WTC11 (cell line): ENCODE measurements at regions not wholly inside any gene's neighbourhood (a gene's known extent, or its start where the extent isn't known, plus 50 kb on each side); places are given as distances from the start of the nearest gene placed in this dataset.
"Not testable (repeated sequence)": the region's sequence is repeated elsewhere in the genome, so short reads cannot be mapped to it uniquely, and the experiment has no call there.

Source experiments
- CREB1 ChIP-seq: sonication (generic); formaldehyde crosslinking; IDR thresholded peaks from 2 replicates; pipeline ENCODE4 v1.8.0; 2023; ENCODE audit warnings: mild to moderate bottlenecking, missing genetic modification reagents
- ESRRA ChIP-seq: sonication (generic); formaldehyde crosslinking; IDR thresholded peaks from 2 replicates; pipeline ENCODE4 v1.8.1; 2022; ENCODE audit warnings: mild to moderate bottlenecking, missing genetic modification reagents, borderline replicate concordance
- JAZF1 ChIP-seq: fragments of 250-450 bp; sonication (Bioruptor Pico); IDR thresholded peaks from 2 replicates; pipeline ENCODE4 v1.9.0; 2021; ENCODE audit warnings: moderate library complexity, mild to moderate bottlenecking, inconsistent platforms
- NFYB ChIP-seq: sonication (generic); formaldehyde crosslinking; conservative IDR thresholded peaks from 2 replicates; pipeline ENCODE4 v1.8.0; 2022; ENCODE audit warnings: low read depth, missing genetic modification reagents
- TCF7 ChIP-seq: sonication (generic); formaldehyde crosslinking; IDR thresholded peaks from 2 replicates; pipeline ENCODE4 v1.8.0; 2022; ENCODE audit warnings: mild to moderate bottlenecking, low read depth, missing genetic modification reagents, moderate library complexity
- ZNF317 ChIP-seq: sonication (generic); formaldehyde crosslinking; IDR thresholded peaks from 2 replicates; pipeline ENCODE4 v1.8.1; 2023; ENCODE audit warnings: low read depth, mild to moderate bottlenecking, moderate library complexity, missing genetic modification reagents, borderline replicate concordance
- TF ChIP-seq, protein P1 (sequence below): sonication (generic); formaldehyde crosslinking; IDR thresholded peaks from 2 replicates; pipeline ENCODE4 v1.8.0; 2022; ENCODE audit warnings: mild to moderate bottlenecking, missing genetic modification reagents
- TF ChIP-seq, protein P2 (sequence below): fragments of 250-450 bp; sonication (Bioruptor Pico); IDR thresholded peaks from 2 replicates; pipeline ENCODE4 v2.1.2; 2022; ENCODE audit warnings: mild to moderate bottlenecking, moderate library complexity
- TF ChIP-seq, protein P3 (sequence below): fragments of 250-450 bp; sonication (Bioruptor Pico); conservative IDR thresholded peaks from 2 replicates; pipeline ENCODE4 v1.9.0; 2021; ENCODE audit warnings: mild to moderate bottlenecking
- TF ChIP-seq, protein P4 (sequence below): fragments of 200-600 bp; IDR thresholded peaks from 2 replicates; pipeline ENCODE4 v1.8.0; 2022; ENCODE audit warnings: antibody characterized with exemption
- TF ChIP-seq, protein P5 (sequence below): sonication (generic); formaldehyde crosslinking; IDR thresholded peaks from 2 replicates; pipeline ENCODE4 v1.8.1; 2023; ENCODE audit warnings: mild to moderate bottlenecking, missing genetic modification reagents, borderline replicate concordance
- TF ChIP-seq, protein P6 (sequence below): sonication (generic); formaldehyde crosslinking; conservative IDR thresholded peaks from 2 replicates; pipeline ENCODE4 v1.8.1; 2022; ENCODE audit warnings: mild to moderate bottlenecking, missing genetic modification reagents
- TF ChIP-seq, protein P7 (sequence below): sonication (generic); formaldehyde crosslinking; IDR thresholded peaks from 2 replicates; pipeline ENCODE4 v1.8.0; 2022; ENCODE audit warnings: mild to moderate bottlenecking, missing genetic modification reagents

DNA sequence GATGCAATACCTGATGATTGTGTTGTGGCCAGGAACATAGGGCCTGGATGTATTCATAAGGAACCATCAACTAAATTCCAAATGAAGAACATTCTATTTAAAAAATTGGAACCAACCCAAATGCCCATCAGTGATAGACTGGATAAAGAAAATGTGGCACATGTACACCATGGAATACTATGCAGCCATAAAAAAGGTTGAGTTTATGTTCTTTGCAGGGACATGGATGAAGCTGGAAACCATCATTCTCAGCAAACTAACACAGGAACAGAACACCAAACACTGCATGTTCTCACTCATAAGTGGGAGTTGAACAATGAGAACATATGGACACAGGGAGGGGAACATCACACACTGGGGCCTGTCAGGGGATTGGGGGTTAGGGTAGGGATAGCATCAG, 150.6 kb downstream of the DUSP10 start:
- not testable (repeated sequence) for TF ChIP-seq ESRRA; CREB1 (CRISPR knock-in tag); TCF7 (CRISPR knock-in tag); NFYB; ZNF317 (CRISPR knock-in tag); JAZF1 (CRISPR knock-in tag)
- TF ChIP-seq, protein P1, sequence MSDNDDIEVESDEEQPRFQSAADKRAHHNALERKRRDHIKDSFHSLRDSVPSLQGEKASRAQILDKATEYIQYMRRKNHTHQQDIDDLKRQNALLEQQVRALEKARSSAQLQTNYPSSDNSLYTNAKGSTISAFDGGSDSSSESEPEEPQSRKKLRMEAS (CRISPR knock-in tag): not testable (repeated sequence)
- TF ChIP-seq, protein P2, sequence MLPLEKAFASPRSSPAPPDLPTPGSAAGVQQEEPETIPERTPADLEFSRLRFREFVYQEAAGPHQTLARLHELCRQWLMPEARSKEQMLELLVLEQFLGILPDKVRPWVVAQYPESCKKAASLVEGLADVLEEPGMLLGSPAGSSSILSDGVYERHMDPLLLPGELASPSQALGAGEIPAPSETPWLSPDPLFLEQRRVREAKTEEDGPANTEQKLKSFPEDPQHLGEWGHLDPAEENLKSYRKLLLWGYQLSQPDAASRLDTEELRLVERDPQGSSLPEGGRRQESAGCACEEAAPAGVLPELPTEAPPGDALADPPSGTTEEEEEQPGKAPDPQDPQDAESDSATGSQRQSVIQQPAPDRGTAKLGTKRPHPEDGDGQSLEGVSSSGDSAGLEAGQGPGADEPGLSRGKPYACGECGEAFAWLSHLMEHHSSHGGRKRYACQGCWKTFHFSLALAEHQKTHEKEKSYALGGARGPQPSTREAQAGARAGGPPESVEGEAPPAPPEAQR (CRISPR knock-in tag): not testable (repeated sequence)
- TF ChIP-seq, protein P3, sequence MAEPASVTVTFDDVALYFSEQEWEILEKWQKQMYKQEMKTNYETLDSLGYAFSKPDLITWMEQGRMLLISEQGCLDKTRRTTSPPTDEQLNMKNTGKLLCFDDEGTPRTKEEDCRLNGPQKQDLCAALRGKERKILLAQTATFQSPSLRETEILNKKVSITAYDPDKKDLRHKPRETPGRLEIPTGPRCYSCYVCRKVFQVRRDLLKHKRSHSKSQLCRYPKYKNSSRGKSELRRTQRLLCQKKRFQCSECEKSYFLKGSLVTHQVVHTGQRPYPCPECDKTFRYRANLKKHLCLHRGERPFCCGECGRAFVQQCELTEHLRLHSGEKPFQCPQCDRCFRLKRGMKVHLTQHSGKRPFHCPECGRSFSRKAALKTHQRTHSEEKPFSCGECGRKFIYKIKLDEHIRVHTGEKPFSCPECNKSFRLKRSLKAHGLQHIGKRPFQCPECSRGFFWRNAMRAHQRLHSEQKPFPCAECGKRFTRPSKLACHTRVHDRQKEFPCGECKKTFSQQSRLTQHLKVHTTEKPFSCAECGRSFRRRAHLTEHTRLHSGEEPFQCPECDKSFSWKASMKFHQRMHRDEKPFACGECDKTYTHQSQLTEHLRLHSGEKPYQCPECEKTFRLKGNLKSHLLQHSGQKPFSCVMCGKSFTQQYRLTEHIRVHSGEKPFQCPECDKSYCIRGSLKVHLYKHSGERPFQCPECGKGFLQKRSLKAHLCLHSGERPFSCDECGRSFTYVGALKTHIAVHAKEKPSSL: not testable (repeated sequence)
- TF ChIP-seq, protein P4, sequence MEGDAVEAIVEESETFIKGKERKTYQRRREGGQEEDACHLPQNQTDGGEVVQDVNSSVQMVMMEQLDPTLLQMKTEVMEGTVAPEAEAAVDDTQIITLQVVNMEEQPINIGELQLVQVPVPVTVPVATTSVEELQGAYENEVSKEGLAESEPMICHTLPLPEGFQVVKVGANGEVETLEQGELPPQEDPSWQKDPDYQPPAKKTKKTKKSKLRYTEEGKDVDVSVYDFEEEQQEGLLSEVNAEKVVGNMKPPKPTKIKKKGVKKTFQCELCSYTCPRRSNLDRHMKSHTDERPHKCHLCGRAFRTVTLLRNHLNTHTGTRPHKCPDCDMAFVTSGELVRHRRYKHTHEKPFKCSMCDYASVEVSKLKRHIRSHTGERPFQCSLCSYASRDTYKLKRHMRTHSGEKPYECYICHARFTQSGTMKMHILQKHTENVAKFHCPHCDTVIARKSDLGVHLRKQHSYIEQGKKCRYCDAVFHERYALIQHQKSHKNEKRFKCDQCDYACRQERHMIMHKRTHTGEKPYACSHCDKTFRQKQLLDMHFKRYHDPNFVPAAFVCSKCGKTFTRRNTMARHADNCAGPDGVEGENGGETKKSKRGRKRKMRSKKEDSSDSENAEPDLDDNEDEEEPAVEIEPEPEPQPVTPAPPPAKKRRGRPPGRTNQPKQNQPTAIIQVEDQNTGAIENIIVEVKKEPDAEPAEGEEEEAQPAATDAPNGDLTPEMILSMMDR: not testable (repeated sequence)
- TF ChIP-seq, protein P5, sequence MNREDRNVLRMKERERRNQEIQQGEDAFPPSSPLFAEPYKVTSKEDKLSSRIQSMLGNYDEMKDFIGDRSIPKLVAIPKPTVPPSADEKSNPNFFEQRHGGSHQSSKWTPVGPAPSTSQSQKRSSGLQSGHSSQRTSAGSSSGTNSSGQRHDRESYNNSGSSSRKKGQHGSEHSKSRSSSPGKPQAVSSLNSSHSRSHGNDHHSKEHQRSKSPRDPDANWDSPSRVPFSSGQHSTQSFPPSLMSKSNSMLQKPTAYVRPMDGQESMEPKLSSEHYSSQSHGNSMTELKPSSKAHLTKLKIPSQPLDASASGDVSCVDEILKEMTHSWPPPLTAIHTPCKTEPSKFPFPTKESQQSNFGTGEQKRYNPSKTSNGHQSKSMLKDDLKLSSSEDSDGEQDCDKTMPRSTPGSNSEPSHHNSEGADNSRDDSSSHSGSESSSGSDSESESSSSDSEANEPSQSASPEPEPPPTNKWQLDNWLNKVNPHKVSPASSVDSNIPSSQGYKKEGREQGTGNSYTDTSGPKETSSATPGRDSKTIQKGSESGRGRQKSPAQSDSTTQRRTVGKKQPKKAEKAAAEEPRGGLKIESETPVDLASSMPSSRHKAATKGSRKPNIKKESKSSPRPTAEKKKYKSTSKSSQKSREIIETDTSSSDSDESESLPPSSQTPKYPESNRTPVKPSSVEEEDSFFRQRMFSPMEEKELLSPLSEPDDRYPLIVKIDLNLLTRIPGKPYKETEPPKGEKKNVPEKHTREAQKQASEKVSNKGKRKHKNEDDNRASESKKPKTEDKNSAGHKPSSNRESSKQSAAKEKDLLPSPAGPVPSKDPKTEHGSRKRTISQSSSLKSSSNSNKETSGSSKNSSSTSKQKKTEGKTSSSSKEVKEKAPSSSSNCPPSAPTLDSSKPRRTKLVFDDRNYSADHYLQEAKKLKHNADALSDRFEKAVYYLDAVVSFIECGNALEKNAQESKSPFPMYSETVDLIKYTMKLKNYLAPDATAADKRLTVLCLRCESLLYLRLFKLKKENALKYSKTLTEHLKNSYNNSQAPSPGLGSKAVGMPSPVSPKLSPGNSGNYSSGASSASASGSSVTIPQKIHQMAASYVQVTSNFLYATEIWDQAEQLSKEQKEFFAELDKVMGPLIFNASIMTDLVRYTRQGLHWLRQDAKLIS (CRISPR knock-in tag): not testable (repeated sequence)
- TF ChIP-seq, protein P6, sequence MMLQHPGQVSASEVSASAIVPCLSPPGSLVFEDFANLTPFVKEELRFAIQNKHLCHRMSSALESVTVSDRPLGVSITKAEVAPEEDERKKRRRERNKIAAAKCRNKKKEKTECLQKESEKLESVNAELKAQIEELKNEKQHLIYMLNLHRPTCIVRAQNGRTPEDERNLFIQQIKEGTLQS (CRISPR knock-in tag): not testable (repeated sequence)
- TF ChIP-seq, protein P7, sequence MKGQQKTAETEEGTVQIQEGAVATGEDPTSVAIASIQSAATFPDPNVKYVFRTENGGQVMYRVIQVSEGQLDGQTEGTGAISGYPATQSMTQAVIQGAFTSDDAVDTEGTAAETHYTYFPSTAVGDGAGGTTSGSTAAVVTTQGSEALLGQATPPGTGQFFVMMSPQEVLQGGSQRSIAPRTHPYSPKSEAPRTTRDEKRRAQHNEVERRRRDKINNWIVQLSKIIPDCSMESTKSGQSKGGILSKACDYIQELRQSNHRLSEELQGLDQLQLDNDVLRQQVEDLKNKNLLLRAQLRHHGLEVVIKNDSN: not testable (repeated sequence)
